ENCODE measurements at regions not wholly inside any gene's neighbourhood (a gene's known extent, or its start where the extent isn't known, plus 50 kb on each side); places are given as distances from the start of the nearest gene placed in this dataset.

GRCh38 chr18:70982292-70982691, 693.4 kb downstream of the SOCS6 start:
- H3K9me3 Mint-ChIP-seq, result peaks cover 6% of the 10 kb centered on the region
- H3K27me3 Mint-ChIP-seq, result no peaks in the 10 kb centered on the region
- intact Hi-C loops (cut with micrococcal nuclease), result no loop called here
- H3K4me1 Mint-ChIP-seq, result no peaks in the 10 kb centered on the region
- no peak for DNase-seq
- H3K36me3 Mint-ChIP-seq (ENCODE audit: low read depth), result no peaks in the 10 kb centered on the region
- H3K27ac Mint-ChIP-seq, result no peak overlapping the region
- no peak overlapping the region for H3K4me3 Mint-ChIP-seq

GRCh38 chr18:70981400-70982140, 692.7 kb downstream of the SOCS6 start:
- H3K9me3 Mint-ChIP-seq, result peaks cover 4% of the 10 kb centered on the region
- H3K27me3 Mint-ChIP-seq, result no peaks in the 10 kb centered on the region
- no peaks in the 10 kb centered on the region for H3K36me3 Mint-ChIP-seq (ENCODE audit: low read depth)
- DNase-seq, result no peak
- H3K4me3 Mint-ChIP-seq, result no peak overlapping the region
- intact Hi-C loops (cut with micrococcal nuclease), result no loop called here
- H3K27ac Mint-ChIP-seq, result no peak overlapping the region
- no peaks in the 10 kb centered on the region for H3K4me1 Mint-ChIP-seq

GRCh38 chr18:70973626-70974025, 684.8 kb downstream of the SOCS6 start:
- intact Hi-C loops (cut with micrococcal nuclease), result no loop called here
- H3K9me3 Mint-ChIP-seq, result no peaks in the 10 kb centered on the region
- no peaks in the 10 kb centered on the region for H3K36me3 Mint-ChIP-seq (ENCODE audit: low read depth)
- H3K27me3 Mint-ChIP-seq, result no peaks in the 10 kb centered on the region
- no peak overlapping the region for H3K27ac Mint-ChIP-seq
- DNase-seq, result no peak
- no peak overlapping the region for H3K4me3 Mint-ChIP-seq
- H3K4me1 Mint-ChIP-seq, result no peaks in the 10 kb centered on the region

DNA sequence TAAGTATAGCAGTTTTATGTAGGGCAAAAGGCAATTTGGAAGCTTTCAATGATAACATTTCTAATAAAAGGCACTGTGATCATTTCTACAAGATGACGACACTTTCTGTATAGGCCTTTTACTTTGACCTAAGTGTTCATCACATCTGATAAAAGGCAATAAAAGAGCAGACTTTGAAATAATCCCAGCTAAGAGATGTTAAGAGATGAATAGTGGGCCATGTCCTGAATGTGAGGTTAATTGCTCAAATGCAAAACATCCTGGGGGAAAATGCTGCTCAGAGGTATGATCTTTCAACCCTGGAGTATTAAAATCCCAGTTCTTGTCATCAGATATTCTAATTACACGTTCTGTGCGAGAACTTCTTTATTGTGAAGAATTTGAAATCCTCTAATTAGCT, 677.6 kb downstream of the SOCS6 start:
- DNase-seq, result no peak
- no peaks in the 10 kb centered on the region for H3K36me3 Mint-ChIP-seq (ENCODE audit: low read depth)
- intact Hi-C loops (cut with micrococcal nuclease), result no loop called here
- H3K27me3 Mint-ChIP-seq, result no peaks in the 10 kb centered on the region
- H3K4me1 Mint-ChIP-seq, result no peaks in the 10 kb centered on the region
- H3K27ac Mint-ChIP-seq, result no peak overlapping the region
- H3K9me3 Mint-ChIP-seq, result no peaks in the 10 kb centered on the region
- no peak overlapping the region for H3K4me3 Mint-ChIP-seq

DNA sequence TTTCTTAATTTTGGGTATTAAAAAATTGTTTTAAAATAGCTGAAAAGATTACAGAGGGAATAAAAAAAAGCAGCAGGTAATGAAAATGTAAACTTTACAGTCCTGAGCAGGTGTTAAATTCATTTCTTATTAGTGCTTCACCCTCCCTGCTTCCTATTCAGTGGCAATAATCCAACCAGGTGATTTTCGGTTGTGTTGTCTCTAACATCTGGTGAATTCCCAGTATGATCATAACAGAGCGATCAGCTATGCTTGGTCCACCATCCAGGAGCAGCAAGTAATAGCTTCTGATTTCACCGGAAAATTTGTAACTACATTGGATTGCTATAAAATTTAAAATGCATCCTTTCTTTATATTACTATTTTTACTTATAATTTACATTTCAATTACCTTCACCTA, 673.1 kb downstream of the SOCS6 start:
- Mint-ChIP-seq H3K27me3 (no peaks in the 10 kb centered on the region), H3K4me1 (no peaks in the 10 kb centered on the region), H3K4me3 (no peak overlapping the region), H3K9me3 (no peaks in the 10 kb centered on the region), H3K27ac (no peak overlapping the region), H3K36me3 (ENCODE audit: low read depth) (no peaks in the 10 kb centered on the region)
- intact Hi-C loops (cut with micrococcal nuclease), result no loop called here
- DNase-seq, result no peak

DNA sequence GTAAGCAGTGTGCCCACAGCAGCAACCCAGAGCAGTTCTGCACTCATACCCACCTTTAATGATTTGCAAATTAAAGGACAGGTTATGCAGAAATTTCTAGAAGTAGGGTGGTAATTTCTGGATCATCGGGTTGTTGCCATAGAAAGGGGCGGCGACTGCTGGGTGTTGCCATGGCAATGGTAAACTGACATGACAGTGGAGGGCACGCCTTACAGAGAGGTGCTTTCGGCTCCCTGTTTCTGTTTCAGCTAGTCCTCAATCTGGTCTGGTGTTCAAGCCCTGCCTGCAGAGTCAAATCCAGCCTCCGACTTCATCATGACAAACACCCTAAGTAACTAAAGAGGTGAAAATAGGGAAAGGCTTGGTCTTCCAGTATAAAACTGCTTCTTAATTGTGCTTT, 667.7 kb downstream of the SOCS6 start:
- Mint-ChIP-seq H3K4me1 (no peaks in the 10 kb centered on the region), H3K9me3 (no peaks in the 10 kb centered on the region), H3K36me3 (ENCODE audit: low read depth) (no peaks in the 10 kb centered on the region), H3K27me3 (no peaks in the 10 kb centered on the region), H3K4me3 (no peak overlapping the region), H3K27ac (no peak overlapping the region)
- intact Hi-C loops (cut with micrococcal nuclease), result no loop called here
- no peak for DNase-seq

- DNase-seq, result no peak
- intact Hi-C loops (cut with micrococcal nuclease), result loop anchor here (10.0 kb wide), 1 partner anchor 1609 kb away; the partner anchor contains the start of gene CBLN2
- peak overlapping the region; percentile 12 for H3K27ac Mint-ChIP-seq
- H3K36me3 Mint-ChIP-seq (ENCODE audit: low read depth), result no peaks in the 10 kb centered on the region
- no peaks in the 10 kb centered on the region for H3K4me1 Mint-ChIP-seq
- no peaks in the 10 kb centered on the region for H3K9me3 Mint-ChIP-seq
- no peak overlapping the region for H3K4me3 Mint-ChIP-seq
- H3K27me3 Mint-ChIP-seq, result no peaks in the 10 kb centered on the region
Measured at GRCh38 chr18:70936160-70936559, 647.3 kb downstream of the SOCS6 start.

GRCh38 chr18:70931942-70932814, 643.3 kb downstream of the SOCS6 start:
- no peaks in the 10 kb centered on the region for H3K9me3 Mint-ChIP-seq
- intact Hi-C loops (cut with micrococcal nuclease), result loop anchor here (10.0 kb wide), 1 partner anchor 1613 kb away; the partner anchor contains the start of gene CBLN2
- no peak overlapping the region for H3K27ac Mint-ChIP-seq
- H3K27me3 Mint-ChIP-seq, result no peaks in the 10 kb centered on the region
- no peak for DNase-seq
- H3K4me3 Mint-ChIP-seq, result no peak overlapping the region
- no peaks in the 10 kb centered on the region for H3K36me3 Mint-ChIP-seq (ENCODE audit: low read depth)
- no peaks in the 10 kb centered on the region for H3K4me1 Mint-ChIP-seq

GRCh38 chr18:70920840-70921374, 632.1 kb downstream of the SOCS6 start:
- intact Hi-C loops (cut with micrococcal nuclease), result no loop called here

GRCh38 chr18:70907673-70908072, 618.8 kb downstream of the SOCS6 start:
- H3K27me3 Mint-ChIP-seq, result no peaks in the 10 kb centered on the region
- DNase-seq, result no peak
- H3K9me3 Mint-ChIP-seq, result peaks cover 1% of the 10 kb centered on the region
- intact Hi-C loops (cut with micrococcal nuclease), result no loop called here
- no peak overlapping the region for H3K4me3 Mint-ChIP-seq
- H3K36me3 Mint-ChIP-seq (ENCODE audit: low read depth), result no peaks in the 10 kb centered on the region
- H3K27ac Mint-ChIP-seq, result no peak overlapping the region
- H3K4me1 Mint-ChIP-seq, result no peaks in the 10 kb centered on the region

More at GRCh38 chr18:70920840-70921374, 632.1 kb downstream of the SOCS6 start:
- no peak for DNase-seq
- no peak overlapping the region for H3K4me3 Mint-ChIP-seq
- no peaks in the 10 kb centered on the region for H3K4me1 Mint-ChIP-seq
- H3K36me3 Mint-ChIP-seq (ENCODE audit: low read depth), result no peaks in the 10 kb centered on the region
- no peak overlapping the region for H3K27ac Mint-ChIP-seq
- no peaks in the 10 kb centered on the region for H3K9me3 Mint-ChIP-seq
- no peaks in the 10 kb centered on the region for H3K27me3 Mint-ChIP-seq

DNA sequence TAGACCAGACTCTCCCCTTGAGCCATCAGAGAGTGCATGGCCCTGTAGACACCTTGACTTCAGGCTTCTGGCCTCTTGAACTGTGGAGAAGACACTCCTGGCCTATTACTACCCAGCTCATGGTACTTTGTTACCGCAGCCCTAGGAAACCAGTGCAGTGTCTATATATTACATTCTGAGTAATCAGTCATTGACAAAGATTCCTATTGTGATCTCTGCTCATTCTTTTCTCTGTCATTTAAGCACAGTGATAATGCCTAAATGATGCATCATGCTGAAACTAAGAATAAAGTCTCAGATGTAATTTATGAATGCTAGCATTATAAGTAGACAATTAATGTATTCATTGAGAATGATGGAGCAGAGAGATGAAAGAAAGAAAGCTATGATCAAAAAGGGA, 603.5 kb downstream of the SOCS6 start:
- peaks cover 3% of the 10 kb centered on the region for H3K9me3 Mint-ChIP-seq
- H3K27ac Mint-ChIP-seq, result no peak overlapping the region
- H3K4me1 Mint-ChIP-seq, result no peaks in the 10 kb centered on the region
- no peaks in the 10 kb centered on the region for H3K27me3 Mint-ChIP-seq
- intact Hi-C loops (cut with micrococcal nuclease), result no loop called here
- no peak for DNase-seq
- no peaks in the 10 kb centered on the region for H3K36me3 Mint-ChIP-seq (ENCODE audit: low read depth)
- H3K4me3 Mint-ChIP-seq, result no peak overlapping the region

GRCh38 chr18:70870292-70870691, 581.4 kb downstream of the SOCS6 start:
- H3K36me3 Mint-ChIP-seq (ENCODE audit: low read depth), result no peaks in the 10 kb centered on the region
- no peak overlapping the region for H3K4me3 Mint-ChIP-seq

GRCh38 chr18:70848329-70848728, 559.5 kb downstream of the SOCS6 start:
- Mint-ChIP-seq H3K4me1 (no peaks in the 10 kb centered on the region), H3K4me3 (no peak overlapping the region)

More at GRCh38 chr18:70870292-70870691, 581.4 kb downstream of the SOCS6 start:
- no peaks in the 10 kb centered on the region for H3K27me3 Mint-ChIP-seq
- peaks cover under 1% of the 10 kb centered on the region for H3K9me3 Mint-ChIP-seq
- H3K4me1 Mint-ChIP-seq, result no peaks in the 10 kb centered on the region
- DNase-seq, result no peak
- H3K27ac Mint-ChIP-seq, result no peak overlapping the region
- intact Hi-C loops (cut with micrococcal nuclease), result no loop called here

GRCh38 chr18:70840649-70841048, 551.8 kb downstream of the SOCS6 start:
- no peaks in the 10 kb centered on the region for H3K27me3 Mint-ChIP-seq

More at GRCh38 chr18:70848329-70848728, 559.5 kb downstream of the SOCS6 start:
- H3K36me3 Mint-ChIP-seq (ENCODE audit: low read depth), result no peaks in the 10 kb centered on the region
- DNase-seq, result no peak
- H3K27me3 Mint-ChIP-seq, result no peaks in the 10 kb centered on the region
- intact Hi-C loops (cut with micrococcal nuclease), result no loop called here
- H3K9me3 Mint-ChIP-seq, result no peaks in the 10 kb centered on the region
- no peak overlapping the region for H3K27ac Mint-ChIP-seq

More at GRCh38 chr18:70840649-70841048, 551.8 kb downstream of the SOCS6 start:
- H3K4me3 Mint-ChIP-seq, result no peak overlapping the region
- no peaks in the 10 kb centered on the region for H3K36me3 Mint-ChIP-seq (ENCODE audit: low read depth)
- H3K9me3 Mint-ChIP-seq, result no peaks in the 10 kb centered on the region
- H3K27ac Mint-ChIP-seq, result no peak overlapping the region
- intact Hi-C loops (cut with micrococcal nuclease), result no loop called here
- no peaks in the 10 kb centered on the region for H3K4me1 Mint-ChIP-seq
- no peak for DNase-seq

All from activated CD4-positive, alpha-beta T cell treated with anti-CD3 and anti-CD28 coated beads, Interleukin-2, amount 10 ng/mL, durations not matched to agents 24 days and 14 days (primary cell).